H1 (cell line): ENCODE measurements at regions not wholly inside any gene's neighbourhood (a gene's known extent, or its start where the extent isn't known, plus 50 kb on each side); places are given as distances from the start of the nearest gene placed in this dataset.

Source experiments
- CTCF ChIA-PET: fragments of 300-600 bp; sonication (Branson Sonifier 250); formaldehyde crosslinking; loops from one replicate; lab custom pipeline; 2021; ENCODE audit not compliant: partially characterized antibody; lab: Charles Lee
- POLR2A ChIA-PET: fragments of 300-600 bp; sonication (Branson Sonifier 250); formaldehyde crosslinking; loops from one replicate; lab custom pipeline; 2021; ENCODE audit warnings: inconsistent platforms; ENCODE audit not compliant: partially characterized antibody; lab: Charles Lee
- DNase-seq, 2 experiments: peaks; one replicate each; pipeline versions ENCODE4 v3.0.0 to v3.0.0-alpha.2; 2010 to 2022; ENCODE audit warnings: low spot score in 2 of 2, low read depth in 1 of 2, mixed read lengths in 1 of 2
- FAIRE-seq: peaks from 2 replicates; lab custom pipeline; 2011; peaks lifted over from hg19 to GRCh38; lab: Jason Lieb, UNC
- H2AFZ ChIP-seq: 2 replicates; pipeline ENCODE4 v1.8.1; 2012; ENCODE audit warnings: low read length, inconsistent platforms
- H2AK5ac ChIP-seq: 2 replicates; pipeline ENCODE4 v1.6.1; 2013; ENCODE audit warnings: low read depth, low read length
- H2BK120ac ChIP-seq: replicated peaks from 2 replicates; pipeline ENCODE3; 2013; ENCODE audit warnings: low read depth, low read length, inconsistent platforms
- H2BK12ac ChIP-seq: 2 replicates; pipeline ENCODE4 v1.6.1; 2013; ENCODE audit warnings: low read depth, low read length
- H2BK15ac ChIP-seq: 2 replicates; pipeline ENCODE4 v1.6.1; 2013; ENCODE audit warnings: low read length
- H2BK20ac ChIP-seq: 2 replicates; pipeline ENCODE4 v1.6.1; 2013; ENCODE audit warnings: low read length
- H2BK5ac ChIP-seq: 2 replicates; pipeline ENCODE4 v1.6.1; 2013; ENCODE audit warnings: low read depth, low read length
- H3K14ac ChIP-seq: 2 replicates; pipeline ENCODE4 v1.6.1; 2013; ENCODE audit warnings: inconsistent platforms; ENCODE audit not compliant: insufficient read length
- H3K18ac ChIP-seq: 2 replicates; pipeline ENCODE4 v1.6.1; 2013; ENCODE audit warnings: low read length; ENCODE audit errors: extremely low read depth
- H3K23ac ChIP-seq: 2 replicates; pipeline ENCODE4 v1.6.1; 2013; ENCODE audit warnings: inconsistent platforms; ENCODE audit not compliant: insufficient read length
- H3K23me2 ChIP-seq: 2 replicates; pipeline ENCODE4 v1.6.1; 2013; ENCODE audit warnings: low read depth, low read length
- H3K27ac ChIP-seq: 2 replicates; pipeline ENCODE4 v1.6.1; 2011; ENCODE audit warnings: low read depth, low read length, inconsistent platforms
- H3K27me3 ChIP-seq, 4 experiments: replicated peaks in 1 of 4; 1 replicate in 1 of 4; 2 replicates in 3 of 4; pipeline versions ENCODE4 v1.6.1 to v1.8.1; 2011 to 2013; ENCODE audit warnings: low read length in 3 of 4, mild to moderate bottlenecking in 3 of 4, inconsistent platforms in 2 of 4, mixed read lengths in 2 of 4, moderate library complexity in 1 of 4; ENCODE audit not compliant: control insufficient read depth in 3 of 4, insufficient read depth in 3 of 4; ENCODE audit errors: extremely low read depth in 1 of 4
- H3K36me3 ChIP-seq, 4 experiments: 2 replicates each; pipeline versions ENCODE4 v1.6.1 to v1.8.1; 2011 to 2013; ENCODE audit warnings: mild to moderate bottlenecking in 4 of 4, low read length in 3 of 4, moderate library complexity in 2 of 4, control low read depth in 1 of 4, inconsistent platforms in 1 of 4; ENCODE audit not compliant: insufficient read depth in 4 of 4, control insufficient read depth in 2 of 4
- H3K4ac ChIP-seq: replicated peaks from 2 replicates; pipeline ENCODE3; 2013; ENCODE audit warnings: low read length, low read depth, mixed read lengths, inconsistent platforms; ENCODE audit not compliant: insufficient read length
- H3K4me1 ChIP-seq, 4 experiments: replicated peaks in 1 of 4; 1 replicate in 1 of 4; 2 replicates in 3 of 4; pipeline versions ENCODE4 v1.6.1 to v1.8.1; 2011 to 2013; ENCODE audit warnings: low read length in 3 of 4, inconsistent platforms in 2 of 4, mixed read lengths in 1 of 4; ENCODE audit not compliant: insufficient read depth in 4 of 4, control insufficient read depth in 3 of 4
- H3K4me2 ChIP-seq, 2 experiments: 2 replicates each; pipeline versions ENCODE4 v1.6.1 to v1.8.1; 2011 to 2013; ENCODE audit warnings: low read depth in 2 of 2, low read length in 2 of 2, control low read depth in 1 of 2, inconsistent platforms in 1 of 2, mild to moderate bottlenecking in 1 of 2; ENCODE audit not compliant: insufficient read depth in 1 of 2
- H3K4me3 ChIP-seq, 4 experiments: fragments of 200-600, 300-600 bp in 1 of 4; sonication (generic), shearing (Covaris generic), sonication (Bioruptor Twin) in 1 of 4; 2 replicates each; pipeline versions ENCODE4 v1.5.1 to v1.8.1; 2011 to 2016; ENCODE audit warnings: low read length in 4 of 4, low read depth in 3 of 4, control low read depth in 2 of 4, inconsistent platforms in 2 of 4, mild to moderate bottlenecking in 2 of 4, mixed read lengths in 1 of 4, moderate library complexity in 1 of 4; ENCODE audit not compliant: insufficient read depth in 2 of 4; ENCODE audit errors: extremely low read depth in 1 of 4
- H3K56ac ChIP-seq: replicated peaks from 2 replicates; pipeline ENCODE3; 2013; ENCODE audit warnings: low read depth, mild to moderate bottlenecking, mixed read lengths, low read length, inconsistent platforms; ENCODE audit not compliant: insufficient read length
- H3K79me1 ChIP-seq: 2 replicates; pipeline ENCODE4 v1.6.1; 2013; ENCODE audit warnings: low read depth, low read length, control low read depth
- H3K79me2 ChIP-seq, 2 experiments: 2 replicates each; pipeline versions ENCODE4 v1.6.1 to v1.8.1; 2012 to 2013; ENCODE audit warnings: low read length in 2 of 2, mild to moderate bottlenecking in 2 of 2, inconsistent platforms in 1 of 2; ENCODE audit not compliant: insufficient read depth in 2 of 2, control insufficient read depth in 1 of 2
- H3K9ac ChIP-seq, 4 experiments: replicated peaks in 1 of 4; 1 replicate in 1 of 4; 2 replicates in 3 of 4; pipeline versions ENCODE4 v1.6.1 to v1.8.1; 2011 to 2013; ENCODE audit warnings: low read depth in 3 of 4, low read length in 3 of 4, control low read depth in 2 of 4, mild to moderate bottlenecking in 2 of 4, moderate library complexity in 2 of 4, inconsistent platforms in 1 of 4; ENCODE audit errors: extremely low read depth in 1 of 4
- H3K9me3 ChIP-seq, 2 experiments: 2 replicates each; pipeline versions ENCODE4 v1.6.1 to v1.8.1; 2012 to 2013; ENCODE audit warnings: mild to moderate bottlenecking in 2 of 2, moderate library complexity in 2 of 2, control low read depth in 1 of 2, inconsistent platforms in 1 of 2, low read depth in 1 of 2, low read length in 1 of 2, mixed read lengths in 1 of 2; ENCODE audit not compliant: insufficient read depth in 2 of 2
- H4K20me1 ChIP-seq, 2 experiments: replicated peaks in 1 of 2; 2 replicates each; pipeline versions ENCODE3 to v1.8.1; 2011 to 2013; ENCODE audit warnings: inconsistent platforms in 2 of 2, low read length in 2 of 2, mild to moderate bottlenecking in 1 of 2; ENCODE audit not compliant: insufficient read depth in 2 of 2, control insufficient read depth in 1 of 2
- H4K5ac ChIP-seq: 2 replicates; pipeline ENCODE4 v1.6.1; 2013; ENCODE audit warnings: low read length, low read depth, mixed read lengths, inconsistent platforms; ENCODE audit not compliant: insufficient read length
- H4K8ac ChIP-seq: 2 replicates; pipeline ENCODE4 v1.8.0; 2013; ENCODE audit warnings: mild to moderate bottlenecking, moderate library complexity, low read length, inconsistent platforms; ENCODE audit not compliant: insufficient read depth; ENCODE audit errors: extremely low read depth
- H4K91ac ChIP-seq: replicated peaks from 2 replicates; pipeline ENCODE3; 2013; ENCODE audit warnings: low read length, mixed read lengths, inconsistent platforms; ENCODE audit not compliant: insufficient read length
- CTCF ChIP-seq, 3 experiments: IDR thresholded peaks; 1 replicate in 2 of 3; 2 replicates in 1 of 3; pipeline versions ENCODE4 v1.5.1 to v1.6.1; 2011; ENCODE audit warnings: low read length in 3 of 3, mild to moderate bottlenecking in 3 of 3, inconsistent platforms in 2 of 3, low read depth in 1 of 3, moderate library complexity in 1 of 3; ENCODE audit not compliant: insufficient read depth in 1 of 3; ENCODE audit errors: control extremely low read depth in 1 of 3
- RAD21 ChIP-seq, 2 experiments: IDR thresholded peaks in 1 of 2; conservative IDR thresholded peaks in 1 of 2; 2 replicates each; pipeline ENCODE4 v1.6.1; 2011; ENCODE audit warnings: low read depth in 2 of 2, low read length in 2 of 2, improper control_type of control experiment in 1 of 2, inconsistent platforms in 1 of 2, mild to moderate bottlenecking in 1 of 2, moderate library complexity in 1 of 2
- RXRA ChIP-seq: IDR thresholded peaks from 2 replicates; pipeline ENCODE4 v1.6.1; 2011; ENCODE audit warnings: low read depth, mild to moderate bottlenecking, low read length, moderate library complexity; ENCODE audit not compliant: insufficient read depth
- YY1 ChIP-seq: IDR thresholded peaks from 2 replicates; pipeline ENCODE4 v1.6.1; 2011; ENCODE audit warnings: low read depth, mild to moderate bottlenecking, low read length
- ZNF274 ChIP-seq: IDR thresholded peaks from 2 replicates; pipeline ENCODE4 v1.7.0; 2012; ENCODE audit warnings: low read length, borderline replicate concordance; ENCODE audit errors: extremely low read depth
- WGBS, 2 experiments: shearing (Covaris generic) in 1 of 2; methylation state at CpG; one replicate each; pipeline versions ENCODE4 v1.1.6 to v1.1.7; 2013 to 2015; ENCODE audit warnings: low lambda C conversion rate in 2 of 2, mixed read lengths in 2 of 2, inconsistent platforms in 1 of 2, low coverage in 1 of 2, missing lambda C conversion rate in 1 of 2; ENCODE audit not compliant: insufficient replicate concordance in 2 of 2, insufficient coverage in 1 of 2, insufficient read length in 1 of 2; ENCODE audit errors: extremely low coverage in 1 of 2, missing lambda C conversion rate in 1 of 2; 5-methylcytosine and 5-hydroxymethylcytosine counted together

GRCh38 chr11:106276859-106277436 is 199.5 kb downstream of the AASDHPPT start:
- Histone ChIP-seq H3K36me3 (no peaks in the 10 kb centered on the region), H3K9ac (no peak overlapping the region), H2BK5ac (no peak overlapping the region), H4K20me1 (no peaks in the 10 kb centered on the region), H3K23ac (no peak overlapping the region), H2AFZ (peak overlapping the region; percentile 90), H4K5ac (no peak overlapping the region), H3K56ac (no peak overlapping the region), H3K4ac (no peak overlapping the region), H3K4me3 (no peak overlapping the region), H3K14ac (no peak overlapping the region), H4K8ac (no peak overlapping the region), H3K4me2 (no peak overlapping the region), H4K91ac (no peak overlapping the region), H2AK5ac (no peak overlapping the region), H3K9me3 (no peaks in the 10 kb centered on the region), H2BK120ac (no peak overlapping the region), H2BK20ac (no peak overlapping the region), H3K18ac (no peak overlapping the region), H3K27ac (0 out of 2 replicates have a peak overlapping the region, but pooled peaks have one; percentile 10), H3K79me1 (no peaks in the 10 kb centered on the region), H2BK15ac (no peak overlapping the region), H3K23me2 (no peaks in the 10 kb centered on the region), H3K79me2 (no peaks in the 10 kb centered on the region), H2BK12ac (no peak overlapping the region), H3K27me3 (peaks cover 0 to 1% (median 0%) of the 10 kb centered on the region in 4 experiments; a peak in 1 of 7 replicates), H3K4me1 (peaks cover 0 to 5% (median 0%) of the 10 kb centered on the region in 4 experiments; a peak in 1 of 7 replicates)
- FAIRE-seq = peak; percentile 94
- no peak for TF ChIP-seq RXRA
- TF ChIP-seq CTCF (IDR thresholded peaks at IDR 0.05; ENCODE audit: control extremely low read depth in 1 of 3, insufficient read depth in 1 of 3, low read depth in 1 of 3, low read length in 3 of 3) = peak in 2 of 3 experiments; percentile 59 to 60; a peak in 3 of 4 replicates
- peak; percentile 46; the same call in 1 of the 2 replicates for TF ChIP-seq YY1
- TF ChIP-seq RAD21 (IDR thresholded peaks at IDR 0.05 in 1 of 2, conservative IDR thresholded peaks at IDR 0.05 in 1 of 2; ENCODE audit: low read depth in 2 of 2, low read length in 2 of 2) = peak; percentile 70 to 78
- TF ChIP-seq ZNF274 = no peak
- ChIA-PET POLR2A (no interaction called here), CTCF (interaction anchor here (0.8 to 2.7 kb wide), 27 partner anchors 9 to 932 kb away, joined by 3 to 14 read pairs (median 4); no protein-coding TSS in a partner anchor)
- 82% methylated on average over 2 of the region's 2 CpGs; no CpG with 5 or more reads in 1 of the 2 experiments for WGBS, 2 experiments
- no peak for DNase-seq
